ENCODE measurements at regions not wholly inside any gene's neighbourhood (a gene's known extent, or its start where the extent isn't known, plus 50 kb on each side); places are given as distances from the start of the nearest gene placed in this dataset.

GRCh38 chr12:132423820-132424645, 65.9 kb upstream of the FBRSL1 start:
- DNase-seq = no peak

GRCh38 chr12:132423251-132423819, 66.6 kb upstream of the FBRSL1 start:
- no peak for DNase-seq

- no peak for DNase-seq
Observed at GRCh38 chr12:132422381-132423043, 67.4 kb upstream of the FBRSL1 start.

- no peak for DNase-seq
Observed at GRCh38 chr12:132422040-132422380, 67.9 kb upstream of the FBRSL1 start.

- no peak for DNase-seq
Observed at GRCh38 chr12:132419631-132420246, 70.2 kb upstream of the FBRSL1 start.

- DNase-seq = no peak
Observed at GRCh38 chr12:132418393-132418925, 71.5 kb upstream of the FBRSL1 start.

- DNase-seq = no peak
Observed at GRCh38 chr12:132417741-132418140, 72.2 kb upstream of the FBRSL1 start.

- DNase-seq = no peak
Observed at GRCh38 chr12:132416827-132417226, 73.1 kb upstream of the FBRSL1 start.

GRCh38 chr12:132416121-132416673, 73.8 kb upstream of the FBRSL1 start:
- DNase-seq = no peak

GRCh38 chr12:132415327-132416120, 74.4 kb upstream of the FBRSL1 start:
- no peak for DNase-seq

GRCh38 chr12:132414634-132415326, 75.2 kb upstream of the FBRSL1 start:
- peak; percentile 61 for DNase-seq

GRCh38 chr12:132413931-132414588, 75.9 kb upstream of the FBRSL1 start:
- DNase-seq = no peak

GRCh38 chr12:132411457-132411856, 78.5 kb upstream of the FBRSL1 start:
- no peak for DNase-seq

- DNase-seq = no peak
Observed at GRCh38 chr12:132410849-132411248, 79.1 kb upstream of the FBRSL1 start.

- DNase-seq = no peak
Observed at GRCh38 chr12:132410296-132410625, 79.7 kb upstream of the FBRSL1 start.

GRCh38 chr12:132409495-132410295, 80.3 kb upstream of the FBRSL1 start:
- DNase-seq = no peak

- DNase-seq = no peak
Observed at GRCh38 chr12:132408626-132409494, 79.5 kb upstream of the GALNT9 start.

- DNase-seq = no peak
Observed at GRCh38 chr12:132407992-132408391, 78.6 kb upstream of the GALNT9 start.

- no peak for DNase-seq
Observed at GRCh38 chr12:132407451-132407961, 78.1 kb upstream of the GALNT9 start.
